ENCODE measurements at regions not wholly inside any gene's neighbourhood (a gene's known extent, or its start where the extent isn't known, plus 50 kb on each side); places are given as distances from the start of the nearest gene placed in this dataset.
"Not testable (repeated sequence)": the region's sequence is repeated elsewhere in the genome, so short reads cannot be mapped to it uniquely, and the experiment has no call there.

- no peak for FAIRE-seq
Measured at GRCh38 chr11:90601261-90601660, 378.4 kb upstream of the CHORDC1 start.

GRCh38 chr11:90594658-90595057, 371.8 kb upstream of the CHORDC1 start:
- FAIRE-seq: no peak
- no peak for DNase-seq (ENCODE audit: low spot score)

More at GRCh38 chr11:90601261-90601660, 378.4 kb upstream of the CHORDC1 start:
- DNase-seq (ENCODE audit: low spot score): no peak

- DNase-seq (ENCODE audit: low spot score) (no peak), FAIRE-seq (no peak)
Measured at GRCh38 chr11:90593099-90593498, 370.2 kb upstream of the CHORDC1 start.

- no peak for DNase-seq (ENCODE audit: low spot score)
- FAIRE-seq: no peak
Measured at GRCh38 chr11:90590286-90590685, 367.4 kb upstream of the CHORDC1 start.

GRCh38 chr11:90589735-90590134, 366.9 kb upstream of the CHORDC1 start:
- FAIRE-seq (no peak), DNase-seq (ENCODE audit: low spot score) (no peak)

GRCh38 chr11:90587896-90588295, 365.0 kb upstream of the CHORDC1 start:
- DNase-seq (ENCODE audit: low spot score) (no peak), FAIRE-seq (no peak)

- no peak for FAIRE-seq
- no peak for DNase-seq (ENCODE audit: low spot score)
Measured at GRCh38 chr11:90585491-90585890, 362.6 kb upstream of the CHORDC1 start.

GRCh38 chr11:90582999-90583398, 360.1 kb upstream of the CHORDC1 start:
- FAIRE-seq: not testable (repeated sequence)

GRCh38 chr11:90564531-90564930, 341.7 kb upstream of the CHORDC1 start:
- FAIRE-seq (no peak), DNase-seq (ENCODE audit: low spot score) (no peak)

More at GRCh38 chr11:90582999-90583398, 360.1 kb upstream of the CHORDC1 start:
- DNase-seq (ENCODE audit: low spot score): not testable (repeated sequence)

GRCh38 chr11:90558328-90558865, 335.5 kb upstream of the CHORDC1 start:
- DNase-seq (ENCODE audit: low spot score) (no peak), FAIRE-seq (no peak)

- FAIRE-seq: no peak
- DNase-seq (ENCODE audit: low spot score): no peak
Measured at GRCh38 chr11:90556606-90557005, 333.8 kb upstream of the CHORDC1 start.

- DNase-seq (ENCODE audit: low spot score): no peak
- FAIRE-seq: no peak
Measured at GRCh38 chr11:90556026-90556425, 333.2 kb upstream of the CHORDC1 start.

GRCh38 chr11:90555477-90555876, 332.6 kb upstream of the CHORDC1 start:
- FAIRE-seq (no peak), DNase-seq (ENCODE audit: low spot score) (no peak)

- FAIRE-seq: no peak
- DNase-seq (ENCODE audit: low spot score): no peak
Measured at GRCh38 chr11:90542092-90542491, 319.2 kb upstream of the CHORDC1 start.

GRCh38 chr11:90536301-90536700, 313.5 kb upstream of the CHORDC1 start:
- DNase-seq (ENCODE audit: low spot score) (no peak), FAIRE-seq (no peak)

GRCh38 chr11:90532125-90532524, 309.3 kb upstream of the CHORDC1 start:
- DNase-seq (ENCODE audit: low spot score) (no peak), FAIRE-seq (no peak)

GRCh38 chr11:90531001-90531400, 308.2 kb upstream of the CHORDC1 start:
- DNase-seq (ENCODE audit: low spot score) (no peak), FAIRE-seq (no peak)

- no peak for DNase-seq (ENCODE audit: low spot score)
- no peak for FAIRE-seq
Measured at GRCh38 chr11:90525962-90526361, 303.1 kb upstream of the CHORDC1 start.

GRCh38 chr11:90512846-90513245, 290.0 kb upstream of the CHORDC1 start:
- DNase-seq (ENCODE audit: low spot score) (no peak), FAIRE-seq (no peak)

GRCh38 chr11:90510839-90511238, 288.0 kb upstream of the CHORDC1 start:
- FAIRE-seq: no peak
- DNase-seq (ENCODE audit: low spot score): no peak

- DNase-seq (ENCODE audit: low spot score) (no peak), FAIRE-seq (no peak)
Measured at GRCh38 chr11:90500922-90501568, 278.2 kb upstream of the CHORDC1 start.

GRCh38 chr11:90496722-90497121, 273.9 kb upstream of the CHORDC1 start:
- DNase-seq (ENCODE audit: low spot score) (no peak), FAIRE-seq (no peak)

- no peak for DNase-seq (ENCODE audit: low spot score)
- FAIRE-seq: no peak
Measured at GRCh38 chr11:90493379-90493778, 270.5 kb upstream of the CHORDC1 start.

All from RCC 7860 (cell line).